ENCODE measurements at regions not wholly inside any gene's neighbourhood (a gene's known extent, or its start where the extent isn't known, plus 50 kb on each side); places are given as distances from the start of the nearest gene placed in this dataset.

- no peak for TF ChIP-seq CTCF (conservative IDR thresholded peaks at IDR 0.05; ENCODE audit: low read depth, low read length)
- no peak for TF ChIP-seq POLR2A (IDR thresholded peaks at IDR 0.05; ENCODE audit: low read depth, low read length)
Observed at GRCh38 chr6:22627644-22628043, 58.3 kb downstream of the HDGFL1 start.
